H1 (cell line): ENCODE measurements at regions not wholly inside any gene's neighbourhood (a gene's known extent, or its start where the extent isn't known, plus 50 kb on each side); places are given as distances from the start of the nearest gene placed in this dataset.

Experiments used
- CTCF ChIA-PET: fragments of 300-600 bp; sonication (Branson Sonifier 250); formaldehyde crosslinking; loops from one replicate; lab custom pipeline; 2021; ENCODE audit not compliant: partially characterized antibody; lab: Charles Lee
- POLR2A ChIA-PET: fragments of 300-600 bp; sonication (Branson Sonifier 250); formaldehyde crosslinking; loops from one replicate; lab custom pipeline; 2021; ENCODE audit warnings: inconsistent platforms; ENCODE audit not compliant: partially characterized antibody; lab: Charles Lee
- DNase-seq, 2 experiments: peaks; one replicate each; pipeline versions ENCODE4 v3.0.0 to v3.0.0-alpha.2; 2010 to 2022; ENCODE audit warnings: low spot score in 2 of 2, low read depth in 1 of 2, mixed read lengths in 1 of 2
- FAIRE-seq: peaks from 2 replicates; lab custom pipeline; 2011; peaks lifted over from hg19 to GRCh38; lab: Jason Lieb, UNC
- H2AFZ ChIP-seq: 2 replicates; pipeline ENCODE4 v1.8.1; 2012; ENCODE audit warnings: low read length, inconsistent platforms
- H2AK5ac ChIP-seq: 2 replicates; pipeline ENCODE4 v1.6.1; 2013; ENCODE audit warnings: low read depth, low read length
- H2BK120ac ChIP-seq: replicated peaks from 2 replicates; pipeline ENCODE3; 2013; ENCODE audit warnings: low read depth, low read length, inconsistent platforms
- H2BK12ac ChIP-seq: 2 replicates; pipeline ENCODE4 v1.6.1; 2013; ENCODE audit warnings: low read depth, low read length
- H2BK15ac ChIP-seq: 2 replicates; pipeline ENCODE4 v1.6.1; 2013; ENCODE audit warnings: low read length
- H2BK20ac ChIP-seq: 2 replicates; pipeline ENCODE4 v1.6.1; 2013; ENCODE audit warnings: low read length
- H2BK5ac ChIP-seq: 2 replicates; pipeline ENCODE4 v1.6.1; 2013; ENCODE audit warnings: low read depth, low read length
- H3K14ac ChIP-seq: 2 replicates; pipeline ENCODE4 v1.6.1; 2013; ENCODE audit warnings: inconsistent platforms; ENCODE audit not compliant: insufficient read length
- H3K18ac ChIP-seq: 2 replicates; pipeline ENCODE4 v1.6.1; 2013; ENCODE audit warnings: low read length; ENCODE audit errors: extremely low read depth
- H3K23ac ChIP-seq: 2 replicates; pipeline ENCODE4 v1.6.1; 2013; ENCODE audit warnings: inconsistent platforms; ENCODE audit not compliant: insufficient read length
- H3K23me2 ChIP-seq: 2 replicates; pipeline ENCODE4 v1.6.1; 2013; ENCODE audit warnings: low read depth, low read length
- H3K27ac ChIP-seq: 2 replicates; pipeline ENCODE4 v1.6.1; 2011; ENCODE audit warnings: low read depth, low read length, inconsistent platforms
- H3K27me3 ChIP-seq, 4 experiments: replicated peaks in 1 of 4; 1 replicate in 1 of 4; 2 replicates in 3 of 4; pipeline versions ENCODE4 v1.6.1 to v1.8.1; 2011 to 2013; ENCODE audit warnings: low read length in 3 of 4, mild to moderate bottlenecking in 3 of 4, inconsistent platforms in 2 of 4, mixed read lengths in 2 of 4, moderate library complexity in 1 of 4; ENCODE audit not compliant: control insufficient read depth in 3 of 4, insufficient read depth in 3 of 4; ENCODE audit errors: extremely low read depth in 1 of 4
- H3K36me3 ChIP-seq, 4 experiments: 2 replicates each; pipeline versions ENCODE4 v1.6.1 to v1.8.1; 2011 to 2013; ENCODE audit warnings: mild to moderate bottlenecking in 4 of 4, low read length in 3 of 4, moderate library complexity in 2 of 4, control low read depth in 1 of 4, inconsistent platforms in 1 of 4; ENCODE audit not compliant: insufficient read depth in 4 of 4, control insufficient read depth in 2 of 4
- H3K4ac ChIP-seq: replicated peaks from 2 replicates; pipeline ENCODE3; 2013; ENCODE audit warnings: low read length, low read depth, mixed read lengths, inconsistent platforms; ENCODE audit not compliant: insufficient read length
- H3K4me1 ChIP-seq, 4 experiments: replicated peaks in 1 of 4; 1 replicate in 1 of 4; 2 replicates in 3 of 4; pipeline versions ENCODE4 v1.6.1 to v1.8.1; 2011 to 2013; ENCODE audit warnings: low read length in 3 of 4, inconsistent platforms in 2 of 4, mixed read lengths in 1 of 4; ENCODE audit not compliant: insufficient read depth in 4 of 4, control insufficient read depth in 3 of 4
- H3K4me2 ChIP-seq, 2 experiments: 2 replicates each; pipeline versions ENCODE4 v1.6.1 to v1.8.1; 2011 to 2013; ENCODE audit warnings: low read depth in 2 of 2, low read length in 2 of 2, control low read depth in 1 of 2, inconsistent platforms in 1 of 2, mild to moderate bottlenecking in 1 of 2; ENCODE audit not compliant: insufficient read depth in 1 of 2
- H3K4me3 ChIP-seq, 4 experiments: fragments of 200-600, 300-600 bp in 1 of 4; sonication (generic), shearing (Covaris generic), sonication (Bioruptor Twin) in 1 of 4; 2 replicates each; pipeline versions ENCODE4 v1.5.1 to v1.8.1; 2011 to 2016; ENCODE audit warnings: low read length in 4 of 4, low read depth in 3 of 4, control low read depth in 2 of 4, inconsistent platforms in 2 of 4, mild to moderate bottlenecking in 2 of 4, mixed read lengths in 1 of 4, moderate library complexity in 1 of 4; ENCODE audit not compliant: insufficient read depth in 2 of 4; ENCODE audit errors: extremely low read depth in 1 of 4
- H3K56ac ChIP-seq: replicated peaks from 2 replicates; pipeline ENCODE3; 2013; ENCODE audit warnings: low read depth, mild to moderate bottlenecking, mixed read lengths, low read length, inconsistent platforms; ENCODE audit not compliant: insufficient read length
- H3K79me1 ChIP-seq: 2 replicates; pipeline ENCODE4 v1.6.1; 2013; ENCODE audit warnings: low read depth, low read length, control low read depth
- H3K79me2 ChIP-seq, 2 experiments: 2 replicates each; pipeline versions ENCODE4 v1.6.1 to v1.8.1; 2012 to 2013; ENCODE audit warnings: low read length in 2 of 2, mild to moderate bottlenecking in 2 of 2, inconsistent platforms in 1 of 2; ENCODE audit not compliant: insufficient read depth in 2 of 2, control insufficient read depth in 1 of 2
- H3K9ac ChIP-seq, 4 experiments: replicated peaks in 1 of 4; 1 replicate in 1 of 4; 2 replicates in 3 of 4; pipeline versions ENCODE4 v1.6.1 to v1.8.1; 2011 to 2013; ENCODE audit warnings: low read depth in 3 of 4, low read length in 3 of 4, control low read depth in 2 of 4, mild to moderate bottlenecking in 2 of 4, moderate library complexity in 2 of 4, inconsistent platforms in 1 of 4; ENCODE audit errors: extremely low read depth in 1 of 4
- H3K9me3 ChIP-seq, 2 experiments: 2 replicates each; pipeline versions ENCODE4 v1.6.1 to v1.8.1; 2012 to 2013; ENCODE audit warnings: mild to moderate bottlenecking in 2 of 2, moderate library complexity in 2 of 2, control low read depth in 1 of 2, inconsistent platforms in 1 of 2, low read depth in 1 of 2, low read length in 1 of 2, mixed read lengths in 1 of 2; ENCODE audit not compliant: insufficient read depth in 2 of 2
- H4K20me1 ChIP-seq, 2 experiments: replicated peaks in 1 of 2; 2 replicates each; pipeline versions ENCODE3 to v1.8.1; 2011 to 2013; ENCODE audit warnings: inconsistent platforms in 2 of 2, low read length in 2 of 2, mild to moderate bottlenecking in 1 of 2; ENCODE audit not compliant: insufficient read depth in 2 of 2, control insufficient read depth in 1 of 2
- H4K5ac ChIP-seq: 2 replicates; pipeline ENCODE4 v1.6.1; 2013; ENCODE audit warnings: low read length, low read depth, mixed read lengths, inconsistent platforms; ENCODE audit not compliant: insufficient read length
- H4K8ac ChIP-seq: 2 replicates; pipeline ENCODE4 v1.8.0; 2013; ENCODE audit warnings: mild to moderate bottlenecking, moderate library complexity, low read length, inconsistent platforms; ENCODE audit not compliant: insufficient read depth; ENCODE audit errors: extremely low read depth
- H4K91ac ChIP-seq: replicated peaks from 2 replicates; pipeline ENCODE3; 2013; ENCODE audit warnings: low read length, mixed read lengths, inconsistent platforms; ENCODE audit not compliant: insufficient read length
- BRCA1 ChIP-seq: IDR thresholded peaks from 2 replicates; pipeline ENCODE4 v1.6.1; 2012; ENCODE audit warnings: low read depth, low read length, improper control_type of control experiment
- CHD2 ChIP-seq: IDR thresholded peaks from 2 replicates; pipeline ENCODE4 v1.6.1; 2012; ENCODE audit warnings: low read length, improper control_type of control experiment
- CTBP2 ChIP-seq: IDR thresholded peaks from 2 replicates; pipeline ENCODE4 v1.7.0; 2011; ENCODE audit warnings: borderline replicate concordance, mild to moderate bottlenecking, moderate library complexity, mixed read lengths, low read length; ENCODE audit not compliant: insufficient read depth, insufficient read length
- GABPA ChIP-seq: IDR thresholded peaks from 2 replicates; pipeline ENCODE4 v1.6.1; 2011; ENCODE audit warnings: mild to moderate bottlenecking, low read length, moderate library complexity, borderline replicate concordance; ENCODE audit not compliant: insufficient read depth
- JUN ChIP-seq: IDR thresholded peaks from 2 replicates; pipeline ENCODE4 v1.6.1; 2011; ENCODE audit warnings: low read depth, mild to moderate bottlenecking, improper control_type of control experiment, low read length
- POLR2AphosphoS5 ChIP-seq: IDR thresholded peaks from 2 replicates; pipeline ENCODE4 v1.6.1; 2011; ENCODE audit warnings: low read depth, low read length
- RBBP5 ChIP-seq: IDR thresholded peaks from 2 replicates; pipeline ENCODE4 v1.7.1; 2012; ENCODE audit warnings: low read depth, mild to moderate bottlenecking, inconsistent platforms, low read length, moderate library complexity, borderline replicate concordance
- SIN3A ChIP-seq, 2 experiments: IDR thresholded peaks in 1 of 2; conservative IDR thresholded peaks in 1 of 2; 2 replicates each; pipeline ENCODE4 v1.6.1; 2011 to 2012; ENCODE audit warnings: low read length in 2 of 2, improper control_type of control experiment in 1 of 2, low read depth in 1 of 2, mild to moderate bottlenecking in 1 of 2
- SIX5 ChIP-seq: IDR thresholded peaks from 2 replicates; pipeline ENCODE4 v1.6.1; 2011; ENCODE audit warnings: mild to moderate bottlenecking, low read depth, low read length
- SP1 ChIP-seq: IDR thresholded peaks from 2 replicates; pipeline ENCODE4 v1.6.1; 2011; ENCODE audit warnings: low read depth, low read length
- SUZ12 ChIP-seq: fragments of 200-600 bp; sonication (generic); IDR thresholded peaks from 2 replicates; pipeline ENCODE4 v1.6.1; 2012; ENCODE audit warnings: mild to moderate bottlenecking, inconsistent platforms, low read length, moderate library complexity, mixed read lengths
- ZNF274 ChIP-seq: IDR thresholded peaks from 2 replicates; pipeline ENCODE4 v1.7.0; 2012; ENCODE audit warnings: low read length, borderline replicate concordance; ENCODE audit errors: extremely low read depth
- WGBS, 2 experiments: shearing (Covaris generic) in 1 of 2; methylation state at CpG; one replicate each; pipeline versions ENCODE4 v1.1.6 to v1.1.7; 2013 to 2015; ENCODE audit warnings: low lambda C conversion rate in 2 of 2, mixed read lengths in 2 of 2, inconsistent platforms in 1 of 2, low coverage in 1 of 2, missing lambda C conversion rate in 1 of 2; ENCODE audit not compliant: insufficient replicate concordance in 2 of 2, insufficient coverage in 1 of 2, insufficient read length in 1 of 2; ENCODE audit errors: extremely low coverage in 1 of 2, missing lambda C conversion rate in 1 of 2; 5-methylcytosine and 5-hydroxymethylcytosine counted together
- TF ChIP-seq, protein P1 (sequence below), 3 experiments: IDR thresholded peaks; 1 replicate in 2 of 3; 2 replicates in 1 of 3; pipeline versions ENCODE4 v1.5.1 to v1.6.1; 2011; ENCODE audit warnings: low read length in 3 of 3, mild to moderate bottlenecking in 3 of 3, inconsistent platforms in 2 of 3, low read depth in 1 of 3, moderate library complexity in 1 of 3; ENCODE audit not compliant: insufficient read depth in 1 of 3; ENCODE audit errors: control extremely low read depth in 1 of 3

DNA sequence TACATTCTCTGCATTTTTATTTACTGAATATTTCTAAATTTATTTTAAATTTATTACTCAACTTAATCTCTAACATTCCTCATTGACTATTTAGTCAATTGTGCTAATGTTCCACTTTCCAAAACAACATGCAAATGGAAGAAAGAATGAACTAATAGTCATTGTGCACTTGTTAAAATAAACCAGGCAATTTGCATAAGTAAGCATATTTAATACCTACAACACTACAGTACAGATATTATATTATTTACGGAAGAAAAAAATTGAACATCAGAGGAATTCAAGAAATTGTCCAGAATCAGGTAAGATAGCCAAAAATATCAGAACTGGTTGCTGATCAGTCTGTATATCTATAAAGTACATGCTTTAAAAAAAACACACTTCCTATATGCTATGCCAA is 320.5 kb downstream of the CENPW start:
- no peaks in the 10 kb centered on the region for H3K79me1 ChIP-seq
- no peak overlapping the region for H3K9ac ChIP-seq
- H3K27me3 ChIP-seq, result no peaks in the 10 kb centered on the region
- H3K4me3 ChIP-seq, result no peak overlapping the region
- POLR2A ChIA-PET, result no interaction called here
- no peak overlapping the region for H2BK120ac ChIP-seq
- H3K23ac ChIP-seq, result no peak overlapping the region
- H4K5ac ChIP-seq, result no peak overlapping the region
- H3K18ac ChIP-seq, result no peak overlapping the region
- H2BK12ac ChIP-seq, result no peak overlapping the region
- DNase-seq, result no peak
- H3K4me2 ChIP-seq, result no peak overlapping the region
- H3K4ac ChIP-seq, result no peak overlapping the region
- peaks cover 2 to 3% of the 10 kb centered on the region in 2 experiments; a peak in 2 of 4 replicates for H3K9me3 ChIP-seq
- no peaks in the 10 kb centered on the region for H3K79me2 ChIP-seq
- H3K14ac ChIP-seq, result no peak overlapping the region
- H3K36me3 ChIP-seq, result no peaks in the 10 kb centered on the region
- H3K4me1 ChIP-seq, result no peaks in the 10 kb centered on the region
- no peak overlapping the region for H4K8ac ChIP-seq
- H4K91ac ChIP-seq, result no peak overlapping the region
- 85% methylated on average over 1 of the region's 1 CpG; no CpG with 5 or more reads in 1 of the 2 experiments for WGBS, 2 experiments
- no peaks in the 10 kb centered on the region for H3K23me2 ChIP-seq
- no peak overlapping the region for H3K56ac ChIP-seq
- no peak overlapping the region for H2AFZ ChIP-seq
- H2BK5ac ChIP-seq, result no peak overlapping the region
- H3K27ac ChIP-seq, result no peak overlapping the region
- no peak for FAIRE-seq
- no peak overlapping the region for H2BK15ac ChIP-seq
- no peak overlapping the region for H2AK5ac ChIP-seq
- H4K20me1 ChIP-seq, result no peaks in the 10 kb centered on the region
- H2BK20ac ChIP-seq, result no peak overlapping the region
- CTCF ChIA-PET, result no interaction called here
- TF ChIP-seq SIX5 (no peak), CTBP2 (no peak), GABPA (no peak), SUZ12 (no peak), CHD2 (no peak), POLR2AphosphoS5 (no peak), SIN3A (conservative IDR thresholded peaks at IDR 0.05 in 1 of 2, IDR thresholded peaks at IDR 0.05 in 1 of 2; ENCODE audit: low read depth in 1 of 2, low read length in 2 of 2) (no peak), BRCA1 (no peak), RBBP5 (no peak), JUN (no peak), ZNF274 (no peak), SP1 (no peak)
- TF ChIP-seq, protein P1, sequence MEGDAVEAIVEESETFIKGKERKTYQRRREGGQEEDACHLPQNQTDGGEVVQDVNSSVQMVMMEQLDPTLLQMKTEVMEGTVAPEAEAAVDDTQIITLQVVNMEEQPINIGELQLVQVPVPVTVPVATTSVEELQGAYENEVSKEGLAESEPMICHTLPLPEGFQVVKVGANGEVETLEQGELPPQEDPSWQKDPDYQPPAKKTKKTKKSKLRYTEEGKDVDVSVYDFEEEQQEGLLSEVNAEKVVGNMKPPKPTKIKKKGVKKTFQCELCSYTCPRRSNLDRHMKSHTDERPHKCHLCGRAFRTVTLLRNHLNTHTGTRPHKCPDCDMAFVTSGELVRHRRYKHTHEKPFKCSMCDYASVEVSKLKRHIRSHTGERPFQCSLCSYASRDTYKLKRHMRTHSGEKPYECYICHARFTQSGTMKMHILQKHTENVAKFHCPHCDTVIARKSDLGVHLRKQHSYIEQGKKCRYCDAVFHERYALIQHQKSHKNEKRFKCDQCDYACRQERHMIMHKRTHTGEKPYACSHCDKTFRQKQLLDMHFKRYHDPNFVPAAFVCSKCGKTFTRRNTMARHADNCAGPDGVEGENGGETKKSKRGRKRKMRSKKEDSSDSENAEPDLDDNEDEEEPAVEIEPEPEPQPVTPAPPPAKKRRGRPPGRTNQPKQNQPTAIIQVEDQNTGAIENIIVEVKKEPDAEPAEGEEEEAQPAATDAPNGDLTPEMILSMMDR (IDR thresholded peaks at IDR 0.05; ENCODE audit: control extremely low read depth in 1 of 3, insufficient read depth in 1 of 3, low read depth in 1 of 3, low read length in 3 of 3), result no peak
